Lung microvascular endothelial cell (primary cell): ENCODE measurements at regions not wholly inside any gene's neighbourhood (a gene's known extent, or its start where the extent isn't known, plus 50 kb on each side); places are given as distances from the start of the nearest gene placed in this dataset.
"Not testable (repeated sequence)": the region's sequence is repeated elsewhere in the genome, so short reads cannot be mapped to it uniquely, and the experiment has no call there.

Source experiments
- DNase-seq, 2 donors: peaks; one replicate each; pipeline versions ENCODE4 v3.0.0 to v3.0.0-alpha.2; 2010; ENCODE audit warnings: low read depth in 2 of 2

GRCh38 chr9:29319736-29320513, 1746.6 kb upstream of the C9orf72 start:
- DNase-seq = no peak

- DNase-seq = no peak
Observed at GRCh38 chr9:29322240-29322639, 1749.0 kb upstream of the C9orf72 start.

GRCh38 chr9:29325894-29326293, 1752.6 kb upstream of the C9orf72 start:
- no peak for DNase-seq

- no peak for DNase-seq
Observed at GRCh38 chr9:29332789-29333188, 1759.5 kb upstream of the C9orf72 start.

- no peak for DNase-seq
Observed at GRCh38 chr9:29336281-29336680, 1763.0 kb upstream of the C9orf72 start.

- DNase-seq = no peak
Observed at GRCh38 chr9:29339387-29339786, 1766.1 kb upstream of the C9orf72 start.

- DNase-seq = no peak
Observed at GRCh38 chr9:29348999-29349398, 1775.7 kb upstream of the C9orf72 start.

GRCh38 chr9:29389421-29389820, 1816.1 kb upstream of the C9orf72 start:
- no peak for DNase-seq

- DNase-seq = no peak
Observed at GRCh38 chr9:29390859-29391258, 1817.6 kb upstream of the C9orf72 start.

- DNase-seq = no peak
Observed at GRCh38 chr9:29393064-29393463, 1819.8 kb upstream of the C9orf72 start.

GRCh38 chr9:29394855-29395254, 1821.6 kb upstream of the C9orf72 start:
- DNase-seq = no peak

GRCh38 chr9:29397148-29397547, 1823.9 kb upstream of the C9orf72 start:
- DNase-seq = no peak

- no peak for DNase-seq
Observed at GRCh38 chr9:29416204-29416603, 1842.9 kb upstream of the C9orf72 start.

GRCh38 chr9:29422438-29422837, 1849.2 kb upstream of the C9orf72 start:
- no peak for DNase-seq

- no peak for DNase-seq
Observed at GRCh38 chr9:29432191-29432590, 1858.9 kb upstream of the C9orf72 start.

- DNase-seq = not testable (repeated sequence)
Observed at GRCh38 chr9:29432656-29433055, 1859.4 kb upstream of the C9orf72 start.

- no peak for DNase-seq
Observed at GRCh38 chr9:29435368-29435767, 1862.1 kb upstream of the C9orf72 start.

GRCh38 chr9:29437526-29437925, 1864.2 kb upstream of the C9orf72 start:
- DNase-seq = no peak

GRCh38 chr9:29439961-29440360, 1866.7 kb upstream of the C9orf72 start:
- no peak for DNase-seq

GRCh38 chr9:29440449-29440848, 1867.2 kb upstream of the C9orf72 start:
- DNase-seq = no peak

- DNase-seq = no peak
Observed at GRCh38 chr9:29445751-29446150, 1872.5 kb upstream of the C9orf72 start.

GRCh38 chr9:29449306-29449705, 1876.0 kb upstream of the C9orf72 start:
- DNase-seq = no peak

- not testable (repeated sequence) for DNase-seq
Observed at GRCh38 chr9:29450343-29450875, 1877.1 kb upstream of the C9orf72 start.
